HepG2 (cell line): ENCODE measurements at regions not wholly inside any gene's neighbourhood (a gene's known extent, or its start where the extent isn't known, plus 50 kb on each side); places are given as distances from the start of the nearest gene placed in this dataset.

Experiments
- ATAC-seq: fragments of 200-7000 bp; cut with Tn5 transposase; 3 replicates; pipeline ENCODE4 v1.9.1; 2020; ENCODE audit warnings: mild to moderate bottlenecking, moderate library complexity
- BruUV-seq: library from RNA; stranded (reverse); fragments of 400-500 nt; replicated peaks from 2 replicates; lab custom pipeline; 2021; lab: Mats Ljungman, UMichigan
- CTCF ChIA-PET: fragments of 300-600 bp; formaldehyde crosslinking; extraction: SDS; loops from one replicate; lab custom pipeline; 2021; ENCODE audit warnings: low total read pairs, inconsistent platforms, low intra/inter-chr PET ratio; lab: Yijun Ruan, JAX
- POLR2A ChIA-PET: fragments of 350-600 bp; sonication (Branson Sonifier 250); formaldehyde crosslinking; loops from one replicate; lab custom pipeline; 2020; ENCODE audit warnings: antibody characterized with exemption, inconsistent platforms; lab: Yijun Ruan, JAX
- DNase-seq: peaks from one replicate; pipeline ENCODE4 v3.0.0-alpha.2; 2015; ENCODE audit warnings: low spot score
- FAIRE-seq: peaks from 3 replicates; lab custom pipeline; 2011; peaks lifted over from hg19 to GRCh38; lab: Jason Lieb, UNC
- H2AFZ ChIP-seq: one replicate; pipeline ENCODE4 v1.6.1; 2011; ENCODE audit warnings: low read length, inconsistent platforms
- H3K27ac ChIP-seq: fragments of 300-600 bp; 3 replicates; pipeline ENCODE4 v1.8.0; 2011; ENCODE audit warnings: mixed run types, mild to moderate bottlenecking, mixed read lengths, low read length, inconsistent platforms; ENCODE audit not compliant: insufficient read depth; ENCODE audit errors: extremely low read length
- H3K27me3 ChIP-seq, 2 experiments: fragments of 200-600 bp in 1 of 2; 2 replicates in 1 of 2; 3 replicates in 1 of 2; pipeline versions ENCODE4 v1.6.0 to v1.8.0; 2011; ENCODE audit warnings: low read length in 2 of 2, mild to moderate bottlenecking in 2 of 2, moderate library complexity in 2 of 2, inconsistent platforms in 1 of 2; ENCODE audit not compliant: insufficient read depth in 2 of 2, control insufficient read depth in 1 of 2
- H3K36me3 ChIP-seq, 2 experiments: fragments of 200-600 bp in 1 of 2; replicated peaks in 1 of 2; 2 replicates in 1 of 2; 3 replicates in 1 of 2; pipeline versions ENCODE4 v1.5.1 to v1.8.0; 2011; ENCODE audit warnings: low read length in 2 of 2, inconsistent platforms in 1 of 2; ENCODE audit not compliant: insufficient read depth in 2 of 2, control insufficient read depth in 1 of 2
- H3K4me1 ChIP-seq: 2 replicates; pipeline ENCODE4 v1.5.1; 2012; ENCODE audit warnings: low read length, inconsistent platforms; ENCODE audit not compliant: insufficient read depth
- H3K4me2 ChIP-seq: 2 replicates; pipeline ENCODE4 v1.6.0; 2011; ENCODE audit warnings: low read depth, low read length, inconsistent platforms
- H3K4me3 ChIP-seq, 3 experiments: fragments of 200-600 bp in 1 of 3; sonication (generic), shearing (Covaris generic) in 1 of 3; replicated peaks in 1 of 3; 2 replicates each; pipeline ENCODE4 v1.5.1; 2011 to 2016; ENCODE audit warnings: low read length in 3 of 3, inconsistent platforms in 2 of 3, low read depth in 2 of 3, mild to moderate bottlenecking in 2 of 3, control low read depth in 1 of 3, mixed read lengths in 1 of 3; ENCODE audit not compliant: insufficient read depth in 1 of 3
- H3K79me2 ChIP-seq: one replicate; pipeline ENCODE4 v1.6.1; 2011; ENCODE audit warnings: low read length, inconsistent platforms; ENCODE audit not compliant: insufficient read depth
- H3K9ac ChIP-seq: 2 replicates; pipeline ENCODE4 v1.6.0; 2011; ENCODE audit warnings: mild to moderate bottlenecking, low read depth, low read length, inconsistent platforms; ENCODE audit not compliant: insufficient read depth
- H3K9me3 ChIP-seq: 2 replicates; pipeline ENCODE4 v1.5.1; 2012; ENCODE audit warnings: mild to moderate bottlenecking, low read length
- H4K20me1 ChIP-seq: 2 replicates; pipeline ENCODE4 v1.6.0; 2011; ENCODE audit warnings: inconsistent platforms, mild to moderate bottlenecking, low read length, moderate library complexity; ENCODE audit not compliant: insufficient read depth
- ARNT2 ChIP-seq: sonication (generic); formaldehyde crosslinking; IDR thresholded peaks from 2 replicates; pipeline ENCODE4 v1.8.0; 2022; ENCODE audit warnings: mild to moderate bottlenecking, low read depth, missing genetic modification reagents, moderate library complexity
- EZH2 ChIP-seq: conservative IDR thresholded peaks from 2 replicates; pipeline ENCODE4 v1.6.1; 2012; ENCODE audit warnings: mild to moderate bottlenecking, low read depth, low read length, moderate library complexity
- KIAA2018 ChIP-seq: sonication (generic); formaldehyde crosslinking; IDR thresholded peaks from 2 replicates; pipeline ENCODE4 v1.5.0; 2020; ENCODE audit warnings: mild to moderate bottlenecking, missing genetic modification reagents, borderline replicate concordance
- NCOA5 ChIP-seq: sonication (generic); formaldehyde crosslinking; IDR thresholded peaks from 2 replicates; pipeline ENCODE4 v1.4.0; 2020; ENCODE audit warnings: missing genetic modification reagents
- NR1H2 ChIP-seq: sonication (generic); formaldehyde crosslinking; IDR thresholded peaks from 2 replicates; pipeline ENCODE4 v1.8.1; 2022; ENCODE audit warnings: low read depth, missing genetic modification reagents, borderline replicate concordance
- SNAPC2 ChIP-seq: sonication (generic); formaldehyde crosslinking; IDR thresholded peaks from 2 replicates; pipeline ENCODE4 v1.8.1; 2022; ENCODE audit warnings: mild to moderate bottlenecking, missing genetic modification reagents
- SOX13 ChIP-seq, 3 experiments: fragments of 450-650 bp in 1 of 3; sonication (generic) in 1 of 3; formaldehyde crosslinking in 1 of 3; IDR thresholded peaks in 2 of 3; conservative IDR thresholded peaks in 1 of 3; 2 replicates each; pipeline versions ENCODE4 v1.5.0 to v1.6.1; 2016 to 2020; ENCODE audit warnings: antibody characterized with exemption in 1 of 3, mild to moderate bottlenecking in 1 of 3, missing compliant biosample characterization in 1 of 3, missing genetic modification reagents in 1 of 3, moderate library complexity in 1 of 3
- SRSF9 ChIP-seq: fragments of 200-400 bp; formaldehyde crosslinking; IDR thresholded peaks from 2 replicates; pipeline ENCODE4 v1.6.1; 2018; ENCODE audit warnings: borderline replicate concordance, mild to moderate bottlenecking, low read depth, low read length; ENCODE audit not compliant: insufficient read depth, poor library complexity, severe bottlenecking
- TOE1 ChIP-seq: sonication (generic); formaldehyde crosslinking; IDR thresholded peaks from 2 replicates; pipeline ENCODE4 v1.4.0; 2020; ENCODE audit warnings: mild to moderate bottlenecking, missing genetic modification reagents
- ZFP91 ChIP-seq: sonication (generic); formaldehyde crosslinking; IDR thresholded peaks from 2 replicates; pipeline ENCODE4 v1.9.0; 2022; ENCODE audit warnings: missing genetic modification reagents, mild to moderate bottlenecking, borderline replicate concordance
- ZNF280D ChIP-seq: sonication (generic); formaldehyde crosslinking; IDR thresholded peaks from 2 replicates; pipeline ENCODE4 v1.5.1; 2020; ENCODE audit warnings: mild to moderate bottlenecking, missing genetic modification reagents
- WGBS: methylation state at CpG from one replicate; pipeline ENCODE4 v1.1.6; 2017; ENCODE audit warnings: low lambda C conversion rate; 5-methylcytosine and 5-hydroxymethylcytosine counted together
- in situ Hi-C: cut with HindIII; loops from 2 replicates; pipeline ENCODE4 v1.10.0; 2017; ENCODE audit warnings: low pct_unique_long_range_greater_than_20kb; ENCODE audit not compliant: extremely low pct_ligation_motif_present
- intact Hi-C: fragments of 100-400 bp; cut with micrococcal nuclease; formaldehyde crosslinking; loops from one replicate; pipeline ENCODE4 v1.10.0; 2022; ENCODE audit not compliant: unreplicated experiment

GRCh38 chr3:145429546-145429945 lies 731.4 kb downstream of the PLOD2 start:
- FAIRE-seq (no peak), ATAC-seq (no peak), DNase-seq (no peak)
- no peak overlapping the region for H3K4me3 ChIP-seq
- WGBS = 0% methylated on average over 2 of the region's 2 CpGs
- H3K27me3 ChIP-seq = no peaks in the 10 kb centered on the region
- H3K4me2 ChIP-seq = no peak overlapping the region
- H3K27ac ChIP-seq = no peak overlapping the region
- ChIA-PET CTCF (no interaction called here), POLR2A (no interaction called here)
- H4K20me1 ChIP-seq = no peaks in the 10 kb centered on the region
- H3K79me2 ChIP-seq = no peaks in the 10 kb centered on the region
- H3K36me3 ChIP-seq = no peaks in the 10 kb centered on the region
- in situ Hi-C loops = no loop called here
- H3K9me3 ChIP-seq = no peaks in the 10 kb centered on the region
- intact Hi-C loops = no loop called here
- H3K4me1 ChIP-seq = no peaks in the 10 kb centered on the region
- H3K9ac ChIP-seq = no peak overlapping the region
- no peak overlapping the region for H2AFZ ChIP-seq
- BruUV-seq = no TSS peak
- TF ChIP-seq TOE1 (CRISPR knock-in tag) = no peak
- TF ChIP-seq ZNF280D (CRISPR knock-in tag) = no peak
- TF ChIP-seq SNAPC2 (CRISPR knock-in tag) = no peak
- TF ChIP-seq NCOA5 (CRISPR knock-in tag) = no peak
- TF ChIP-seq SOX13 (IDR thresholded peaks at IDR 0.05) = no peak
- TF ChIP-seq SOX13 (CRISPR knock-in tag; conservative IDR thresholded peaks at IDR 0.05 in 1 of 2, IDR thresholded peaks at IDR 0.05 in 1 of 2) = no peak
- TF ChIP-seq KIAA2018 (CRISPR knock-in tag) = no peak
- no peak for TF ChIP-seq NR1H2 (CRISPR knock-in tag)
- no peak for TF ChIP-seq EZH2
- TF ChIP-seq ARNT2 = no peak
- TF ChIP-seq SRSF9 = no peak
- TF ChIP-seq ZFP91 (CRISPR knock-in tag) = no peak
